H4 (cell line): ENCODE measurements at regions not wholly inside any gene's neighbourhood (a gene's known extent, or its start where the extent isn't known, plus 50 kb on each side); places are given as distances from the start of the nearest gene placed in this dataset.

Source experiments
- DNase-seq: peaks from one replicate; pipeline ENCODE4 v3.0.0-alpha.2; 2015; ENCODE audit warnings: low spot score

GRCh38 chr1:208513799-208514198, 269.6 kb upstream of the PLXNA2 start:
- no peak for DNase-seq

- DNase-seq: no peak
Measured at GRCh38 chr1:208515129-208515528, 270.9 kb upstream of the PLXNA2 start.

GRCh38 chr1:208516780-208517179, 272.6 kb upstream of the PLXNA2 start:
- DNase-seq: no peak

DNA sequence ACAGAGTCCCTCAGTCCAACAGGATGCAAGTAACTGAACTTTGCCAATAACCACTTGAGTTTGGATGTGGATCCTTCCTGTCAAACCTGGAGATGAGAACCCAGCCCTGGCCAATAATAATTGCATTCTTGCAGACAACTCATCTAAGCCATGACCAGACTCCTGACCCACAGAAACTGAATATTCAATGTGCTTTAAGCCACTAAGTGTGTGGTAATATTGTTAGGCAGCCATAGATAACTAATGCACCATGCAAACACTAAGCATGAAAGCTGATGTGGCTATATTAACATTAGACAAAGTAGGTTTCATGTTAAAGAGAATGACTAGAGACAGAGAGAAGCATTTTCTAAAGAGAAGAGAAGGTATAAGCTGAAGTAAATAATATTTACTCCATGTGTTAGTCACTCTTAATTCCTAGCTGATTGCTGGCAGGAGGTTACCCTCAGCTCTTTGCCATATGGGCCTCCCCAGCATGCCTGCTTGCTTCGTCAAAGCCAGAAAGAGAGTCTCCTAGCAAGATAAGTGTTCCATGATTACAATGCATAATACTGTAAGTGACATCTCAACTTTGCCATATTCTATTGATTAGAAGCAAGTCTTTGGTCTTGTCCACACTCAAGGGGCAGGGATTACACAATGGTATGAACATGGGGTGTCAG, 276.4 kb upstream of the PLXNA2 start:
- DNase-seq: no peak

- no peak for DNase-seq
Measured at GRCh38 chr1:208521534-208521933, 277.4 kb upstream of the PLXNA2 start.

GRCh38 chr1:208523007-208523406, 278.8 kb upstream of the PLXNA2 start:
- DNase-seq: no peak

DNA sequence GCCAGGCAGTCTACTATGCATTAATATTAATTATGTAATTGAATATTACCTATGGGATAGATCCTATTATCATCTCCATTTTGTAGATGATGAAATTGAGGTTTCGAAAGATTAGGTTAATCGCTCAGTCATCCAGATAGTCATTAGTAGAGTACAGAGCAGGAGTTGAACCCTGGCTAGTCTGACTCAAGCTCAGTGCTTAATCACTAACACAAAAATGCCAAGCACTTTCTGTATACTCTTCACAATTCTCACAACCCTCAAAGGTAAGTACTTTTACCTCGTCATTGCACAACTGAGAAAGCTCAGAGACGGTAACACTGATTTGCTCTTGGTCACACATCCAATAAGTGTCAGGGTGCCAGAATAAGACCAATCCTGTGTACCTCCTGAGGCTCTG, 280.2 kb upstream of the PLXNA2 start:
- no peak for DNase-seq

- DNase-seq: no peak
Measured at GRCh38 chr1:208524925-208525324, 280.7 kb upstream of the PLXNA2 start.

GRCh38 chr1:208525417-208525816, 281.2 kb upstream of the PLXNA2 start:
- no peak for DNase-seq

DNA sequence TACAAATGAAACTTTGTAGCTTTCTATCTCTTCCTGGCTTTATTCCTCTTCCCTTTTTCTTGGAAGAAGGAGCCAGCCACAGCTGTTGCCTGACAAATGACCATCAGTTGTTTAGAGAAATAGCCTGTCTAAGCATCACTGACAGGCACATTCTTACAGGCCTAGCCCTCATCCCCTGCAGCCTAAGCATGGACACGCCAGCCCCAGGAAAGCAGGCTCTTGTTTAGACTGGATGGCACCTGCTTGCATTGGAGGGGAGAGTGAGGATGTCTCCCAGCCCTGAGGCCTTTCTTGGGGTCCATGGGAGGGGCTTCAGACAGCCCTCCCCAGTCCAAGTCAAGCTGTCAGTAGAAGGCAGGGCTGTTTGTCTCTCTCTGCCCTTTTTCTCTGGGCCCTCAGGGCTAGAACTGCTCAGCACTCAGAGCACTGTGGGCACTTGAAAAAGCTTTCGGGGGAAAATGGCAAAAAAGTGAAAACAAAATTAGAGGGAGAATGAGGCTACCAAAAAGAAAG, 282.5 kb upstream of the PLXNA2 start:
- no peak for DNase-seq

DNA sequence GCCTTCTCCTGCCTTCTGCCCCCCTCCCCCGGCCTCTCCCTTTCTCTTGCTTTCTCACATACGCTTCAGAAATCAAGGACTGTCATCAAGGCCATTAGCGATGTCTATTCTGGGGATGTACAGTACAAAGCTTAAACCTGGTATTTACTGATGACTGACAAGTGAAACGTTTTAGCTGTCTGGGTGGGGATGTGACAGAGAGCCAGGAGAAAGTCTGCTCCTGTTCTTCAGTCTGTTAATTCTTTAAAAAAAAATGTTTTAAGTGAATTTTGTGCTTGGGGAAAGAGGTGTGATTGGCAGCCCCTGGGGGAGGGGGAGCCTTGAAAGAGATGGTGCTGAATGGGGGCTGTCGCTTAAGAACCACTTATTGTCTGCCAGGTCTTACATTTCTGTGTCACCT, 283.0 kb upstream of the PLXNA2 start:
- DNase-seq: no peak

- DNase-seq: no peak
Measured at GRCh38 chr1:208528578-208529240, 284.5 kb upstream of the PLXNA2 start.

DNA sequence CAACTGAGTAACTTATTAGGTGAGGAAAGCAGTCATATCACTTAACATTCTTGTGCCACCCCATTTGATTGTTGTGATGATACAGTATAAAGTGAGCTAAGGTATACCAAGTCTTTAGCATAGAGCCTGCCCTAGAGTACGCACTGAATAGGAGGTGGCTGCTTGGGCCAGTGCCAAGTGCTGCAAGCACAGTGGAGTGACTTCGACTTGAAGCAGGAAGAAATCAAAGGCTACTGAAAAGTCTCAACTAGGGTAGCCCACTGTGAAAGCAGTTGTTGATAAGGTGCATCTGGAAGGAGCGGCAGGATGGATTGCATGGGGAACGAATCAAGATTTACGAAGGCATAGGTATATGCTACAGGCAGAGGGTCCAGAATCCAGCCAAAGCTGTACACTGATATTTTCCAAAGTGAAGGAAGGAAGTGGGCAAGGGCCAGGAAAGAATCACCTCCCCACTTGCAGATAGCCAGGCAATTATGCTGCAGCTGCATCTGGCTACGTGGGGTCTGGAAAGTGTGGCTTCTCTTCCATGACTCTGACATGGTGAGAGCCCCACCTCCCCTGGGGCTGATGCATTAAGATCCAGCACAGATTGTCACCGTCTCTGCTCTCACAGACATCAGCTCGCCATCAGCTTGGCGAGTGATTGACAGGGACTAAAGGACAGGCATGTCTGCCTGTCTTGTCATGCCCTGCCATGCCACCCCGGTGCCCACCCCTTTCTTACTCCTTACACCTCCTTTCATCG, 287.0 kb upstream of the PLXNA2 start:
- DNase-seq: no peak

- no peak for DNase-seq
Measured at GRCh38 chr1:208533746-208534598, 289.8 kb upstream of the PLXNA2 start.

DNA sequence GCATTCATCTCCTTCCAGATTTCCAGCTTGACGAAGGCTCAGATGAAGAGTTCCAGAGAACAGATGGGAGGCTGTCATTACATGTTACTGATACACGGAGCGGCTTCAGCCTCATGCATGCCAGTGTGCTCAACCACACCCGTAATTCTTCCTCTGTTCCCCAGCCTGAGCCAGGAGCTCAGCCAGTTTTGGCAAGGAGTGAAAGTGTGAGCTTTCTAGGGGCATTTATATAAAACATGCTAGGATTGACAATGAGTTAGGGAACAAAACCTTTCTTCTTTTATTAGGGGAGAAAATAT, 290.4 kb upstream of the PLXNA2 start:
- DNase-seq: no peak

- DNase-seq: no peak
Measured at GRCh38 chr1:208534979-208535378, 290.8 kb upstream of the PLXNA2 start.

DNA sequence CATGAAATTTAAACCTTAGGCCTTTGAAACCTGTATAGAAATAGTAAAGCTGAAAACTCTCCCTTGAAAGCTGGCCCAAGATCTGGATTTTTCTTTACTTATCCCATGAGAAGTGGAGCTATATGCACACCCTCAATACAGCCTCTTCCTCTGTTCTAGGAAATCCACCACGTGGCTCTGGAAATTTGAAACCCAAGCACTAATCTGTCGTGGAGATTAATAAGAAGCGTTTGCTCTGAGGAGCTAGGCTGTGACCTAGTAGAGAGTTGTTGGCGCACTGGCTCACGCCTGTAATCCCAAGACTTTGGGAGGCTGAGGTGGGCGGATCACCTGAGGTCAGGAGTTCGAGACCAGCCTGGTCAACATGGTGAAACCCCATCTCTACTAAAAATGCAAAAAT, 291.3 kb upstream of the PLXNA2 start:
- no peak for DNase-seq

DNA sequence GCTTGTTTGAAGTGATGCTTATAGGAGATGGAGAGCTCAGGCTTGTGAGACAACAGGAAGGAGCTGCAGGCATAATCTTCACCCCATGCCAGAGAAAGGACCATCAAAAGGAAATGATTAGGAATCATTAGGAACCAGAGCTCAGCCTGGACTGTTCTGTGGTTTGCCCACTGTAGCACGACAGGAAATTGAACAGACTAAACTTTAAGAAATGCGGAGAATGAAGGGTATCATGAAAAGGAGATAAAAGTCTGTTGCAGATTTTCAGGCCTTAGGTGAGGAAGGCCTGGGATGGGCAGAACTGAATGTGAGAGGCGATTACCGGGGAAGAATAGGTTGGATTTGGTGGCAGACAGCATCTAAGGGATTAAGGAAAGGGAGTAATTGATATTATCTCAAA, 292.0 kb upstream of the PLXNA2 start:
- no peak for DNase-seq

DNA sequence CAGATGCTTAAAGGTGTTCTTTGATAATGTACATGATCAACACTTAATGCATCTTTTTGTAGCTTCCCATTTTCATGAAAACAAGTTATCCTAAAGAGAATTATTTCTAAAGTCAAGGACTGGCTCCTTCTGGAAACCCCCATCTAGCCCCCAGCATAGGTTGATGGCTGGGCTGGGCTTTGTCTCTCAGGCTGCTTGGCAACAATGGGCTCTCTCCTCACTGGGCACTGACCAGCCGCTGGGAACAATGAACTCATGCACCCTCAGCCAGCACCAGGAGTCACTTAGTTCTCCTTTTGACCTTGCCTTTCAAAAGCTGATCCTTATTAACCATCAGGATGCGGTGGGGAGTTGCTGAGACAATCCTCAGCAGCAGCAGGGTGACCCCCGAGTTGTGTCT, 293.0 kb upstream of the PLXNA2 start:
- DNase-seq: no peak

DNA sequence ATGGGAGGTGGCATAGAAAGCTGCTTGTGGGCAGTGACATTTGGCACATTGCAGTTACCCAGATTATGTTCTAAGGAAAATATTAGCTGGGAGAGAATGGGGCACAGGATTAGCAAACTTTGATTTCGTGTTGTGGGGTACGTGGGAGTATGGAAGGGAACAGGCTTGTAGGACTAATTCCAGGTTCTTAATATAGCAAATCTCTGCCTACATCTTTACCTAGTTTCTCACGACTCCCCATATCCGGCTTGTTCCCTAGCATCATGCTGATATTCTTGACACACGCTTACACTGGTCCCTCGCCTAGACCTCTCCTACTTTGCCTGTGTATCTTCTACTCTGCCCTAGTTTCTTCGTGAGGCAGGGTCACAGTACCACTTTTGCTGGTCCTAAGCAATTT, 293.9 kb upstream of the PLXNA2 start:
- no peak for DNase-seq

GRCh38 chr1:208538587-208538986, 294.4 kb upstream of the PLXNA2 start:
- DNase-seq: no peak

- no peak for DNase-seq
Measured at GRCh38 chr1:208540724-208541123, 296.5 kb upstream of the PLXNA2 start.
